ENCODE measurements at regions not wholly inside any gene's neighbourhood (a gene's known extent, or its start where the extent isn't known, plus 50 kb on each side); places are given as distances from the start of the nearest gene placed in this dataset.
"Not testable (repeated sequence)": the region's sequence is repeated elsewhere in the genome, so short reads cannot be mapped to it uniquely, and the experiment has no call there.

DNA sequence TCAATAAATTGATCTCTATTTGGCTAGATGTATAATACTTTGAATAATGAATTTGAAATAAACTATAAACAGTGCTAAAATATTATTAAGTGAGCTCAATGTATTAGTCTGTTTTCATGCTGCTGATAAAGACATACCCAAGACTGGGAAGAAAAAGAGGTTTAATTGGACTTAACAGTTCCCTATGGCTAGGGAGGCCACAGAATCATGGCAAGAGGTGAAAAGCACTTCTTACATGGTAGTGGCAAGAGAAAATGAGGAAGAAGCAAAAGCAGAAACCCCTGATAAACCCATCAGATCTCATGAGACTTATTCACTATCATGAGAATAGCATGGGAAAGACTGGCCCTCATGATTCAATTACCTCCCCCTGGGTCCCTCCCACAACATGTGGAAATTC, 2092.4 kb upstream of the ACO1 start:
- DNase-seq: not testable (repeated sequence)

DNA sequence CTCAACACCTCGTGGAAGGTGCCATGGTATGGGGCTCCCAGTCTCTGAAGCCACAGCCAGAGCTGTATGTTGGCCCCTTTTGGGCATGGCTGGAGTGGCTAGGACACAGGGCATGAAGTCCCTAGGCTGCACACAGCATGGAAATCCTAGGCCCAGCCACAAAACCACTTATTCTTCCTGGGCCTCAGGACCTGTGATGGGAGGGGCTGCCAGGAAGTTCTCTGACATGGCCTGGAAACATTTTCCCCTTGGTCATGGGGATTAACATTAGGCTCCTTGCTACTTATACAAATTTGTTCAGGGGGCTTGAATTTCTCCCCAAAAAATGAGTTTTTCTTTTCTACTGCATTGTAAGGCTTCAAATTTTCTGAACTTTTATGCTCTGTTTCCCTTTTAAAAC, 2091.2 kb upstream of the ACO1 start:
- DNase-seq: no peak

DNA sequence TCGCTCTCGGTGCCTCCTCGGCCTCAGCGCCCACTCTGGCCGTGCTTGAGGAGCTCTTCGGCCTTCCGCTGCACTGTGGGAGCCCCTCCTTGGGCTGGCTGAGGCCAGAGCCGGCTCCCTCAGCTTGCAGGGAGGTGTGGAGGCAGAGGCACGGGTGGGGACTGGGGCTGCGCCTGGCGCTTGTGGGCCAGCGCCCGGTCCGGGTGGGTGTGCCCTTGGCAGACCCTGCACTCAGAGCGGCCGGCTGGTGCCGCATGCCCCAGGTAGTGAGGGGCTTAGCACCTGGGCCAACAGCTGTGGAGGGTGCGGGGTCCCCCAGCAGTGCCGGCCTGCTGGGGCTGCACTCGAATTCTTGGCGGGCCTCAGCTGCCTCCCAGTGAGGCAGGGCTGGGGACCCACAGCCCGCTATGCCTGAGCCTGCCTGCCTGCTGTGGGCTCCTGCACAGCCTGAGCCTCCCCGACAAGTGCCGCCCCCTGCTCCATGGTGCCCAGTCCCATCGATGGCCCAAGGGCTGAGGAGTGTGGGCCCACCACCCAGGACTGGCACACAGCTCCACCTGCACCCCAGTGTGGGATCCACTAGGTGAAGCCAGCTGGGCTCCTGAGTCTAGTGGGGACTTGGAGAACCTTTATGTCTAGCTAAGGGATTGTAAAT, 2085.2 kb upstream of the ACO1 start:
- no peak for DNase-seq

DNA sequence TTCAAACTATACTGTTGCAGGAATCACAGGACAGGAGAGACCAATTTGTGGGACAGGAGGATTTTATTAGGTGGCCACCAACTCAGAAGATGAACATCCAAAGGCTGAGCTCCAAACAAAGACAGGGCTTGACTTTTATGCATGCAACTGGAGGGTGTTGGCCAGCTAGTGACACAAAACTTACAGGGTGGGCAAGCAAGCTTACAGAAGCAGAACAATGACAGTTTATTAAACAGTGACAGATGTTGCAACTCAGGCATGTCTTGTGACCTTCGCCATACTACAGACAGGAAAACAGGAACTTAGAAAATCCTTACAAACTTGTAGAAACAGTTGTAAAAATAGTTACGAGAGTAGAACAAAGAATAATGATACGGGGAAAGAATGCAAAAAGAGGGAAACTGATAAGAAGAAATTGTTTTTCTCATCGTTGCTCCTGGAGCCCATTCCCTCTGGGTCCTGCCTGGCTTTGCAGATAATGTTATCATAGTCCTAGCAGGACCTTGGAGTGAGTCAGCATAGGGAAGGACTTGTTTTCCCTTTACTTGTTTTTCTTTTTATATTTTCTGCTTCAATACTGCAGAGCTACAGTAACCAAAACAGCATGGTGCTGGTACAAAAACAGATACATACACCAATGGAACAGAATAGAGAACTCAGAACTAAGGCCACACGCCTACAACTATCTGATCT, 2083.0 kb upstream of the ACO1 start:
- no peak for DNase-seq

DNA sequence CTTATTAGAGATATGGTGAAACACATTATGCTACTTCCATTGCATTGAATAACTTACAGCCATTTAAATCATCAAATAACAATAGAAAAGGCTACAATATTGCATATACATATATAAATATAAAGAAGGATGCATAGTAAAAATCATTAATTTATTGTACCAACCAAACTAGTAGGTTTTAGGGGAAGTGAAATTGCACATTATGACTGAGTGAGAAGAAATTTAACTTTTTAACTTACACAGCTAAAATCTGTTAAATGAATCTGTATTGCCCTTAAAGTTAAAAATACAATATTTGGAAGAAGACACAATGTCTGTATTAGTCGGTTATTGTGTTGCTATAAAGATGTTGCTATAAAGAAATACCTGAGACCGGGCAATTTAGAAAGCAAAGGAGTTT, 2073.7 kb upstream of the ACO1 start:
- DNase-seq: no peak

DNA sequence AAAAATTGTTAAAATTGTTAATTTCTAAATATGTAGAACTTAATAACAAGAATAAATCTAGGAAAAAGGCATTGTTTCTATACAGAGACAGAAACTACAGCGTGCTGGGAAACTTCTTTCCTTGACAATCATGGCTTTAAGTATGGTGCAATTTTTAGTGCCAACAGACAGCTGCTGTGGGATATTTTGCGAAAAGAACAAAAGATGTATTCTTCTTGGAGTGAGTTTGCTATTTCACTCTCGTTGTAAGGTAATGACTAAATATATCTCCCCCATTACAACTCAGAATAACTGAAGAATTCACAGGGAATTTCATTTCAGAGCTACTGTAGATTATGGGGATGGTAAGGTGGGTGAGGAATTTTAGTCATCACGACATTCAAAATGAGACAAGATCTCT, 2055.0 kb upstream of the ACO1 start:
- no peak for DNase-seq

DNA sequence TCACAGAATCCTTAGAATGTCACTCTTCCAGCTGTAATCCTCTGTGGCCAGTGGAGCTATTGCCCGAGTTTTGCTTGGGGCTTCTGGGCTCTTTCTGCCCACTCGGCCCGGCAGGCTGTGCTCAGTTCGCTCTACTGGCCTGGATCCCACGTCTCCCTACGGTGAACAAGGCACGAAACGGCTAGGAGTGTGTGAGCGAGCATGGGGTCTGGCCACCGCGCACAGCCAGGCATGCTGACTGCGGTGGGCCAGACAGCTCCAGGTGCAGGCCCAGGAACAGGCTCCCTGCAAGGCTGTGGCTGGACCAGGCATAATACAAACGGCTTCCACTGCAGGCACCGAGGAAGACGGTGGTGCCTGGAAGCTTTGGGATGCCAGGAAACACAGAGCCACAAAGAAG, 2035.5 kb upstream of the ACO1 start:
- no peak for DNase-seq

DNA sequence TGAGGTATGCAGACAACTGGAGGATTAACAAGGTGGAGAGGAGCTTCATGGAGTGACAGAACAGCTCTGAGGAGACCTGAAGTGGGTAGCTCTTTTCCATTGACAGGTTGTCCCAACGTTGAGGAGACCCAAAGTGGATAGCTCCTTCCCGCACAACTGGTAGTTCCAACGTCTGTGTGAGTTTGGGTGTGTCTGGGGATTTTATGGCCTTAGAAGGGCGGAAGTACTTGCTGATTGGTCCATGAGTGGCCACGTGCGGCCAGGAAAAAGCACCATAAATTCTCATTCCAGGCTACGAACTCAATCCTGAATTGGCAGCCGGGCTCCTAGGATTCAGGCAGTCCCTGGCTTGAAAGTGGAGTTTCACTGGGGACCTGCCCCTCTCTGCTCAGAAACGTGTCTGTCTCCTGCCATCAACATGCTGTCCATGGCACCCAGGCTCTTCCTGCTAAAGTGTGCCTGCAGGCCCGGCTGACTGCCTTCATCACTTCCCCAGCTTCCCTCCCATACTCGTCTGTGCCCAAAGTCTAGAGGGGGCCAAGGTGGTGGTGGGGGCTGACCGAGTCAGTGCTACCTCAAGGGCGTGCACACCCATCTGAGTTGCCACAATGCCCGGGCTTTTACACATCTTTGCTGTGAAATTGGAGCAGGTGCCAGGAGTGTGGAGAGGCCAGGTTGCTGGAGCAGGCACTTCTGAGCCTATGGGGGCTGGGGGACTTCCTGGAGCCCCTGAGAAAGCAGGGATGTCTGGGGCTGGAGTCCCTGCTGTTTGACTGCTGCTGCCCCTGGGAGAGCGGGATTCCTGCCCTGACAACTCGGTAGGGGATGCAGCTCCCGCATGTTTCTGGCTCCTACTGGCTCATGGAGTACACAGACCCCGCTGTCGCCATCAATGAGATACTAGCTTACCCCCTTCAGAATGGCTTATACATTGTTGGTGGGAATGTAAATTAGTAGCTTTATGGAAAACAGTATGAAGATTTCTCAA, 2034.6 kb upstream of the ACO1 start:
- no peak for DNase-seq

DNA sequence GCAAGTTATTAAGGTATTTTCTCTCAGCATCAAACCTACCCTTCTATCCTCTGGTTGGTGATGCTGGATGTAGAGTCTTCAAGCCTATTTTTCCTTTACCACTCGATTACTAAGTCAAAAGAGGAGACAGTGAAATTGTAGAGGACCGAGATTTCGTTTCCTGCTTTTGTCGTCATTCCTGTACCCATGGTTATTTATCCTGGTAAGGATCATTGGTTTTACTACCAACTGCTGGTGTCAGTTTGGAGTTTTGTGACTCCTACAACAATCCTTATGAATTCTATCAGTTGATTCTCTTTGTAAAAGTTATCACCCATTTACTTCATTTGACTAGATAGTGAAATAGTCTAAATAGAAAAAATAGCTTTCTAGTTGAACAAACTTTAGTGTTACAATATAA, 2028.2 kb upstream of the ACO1 start:
- no peak for DNase-seq

DNA sequence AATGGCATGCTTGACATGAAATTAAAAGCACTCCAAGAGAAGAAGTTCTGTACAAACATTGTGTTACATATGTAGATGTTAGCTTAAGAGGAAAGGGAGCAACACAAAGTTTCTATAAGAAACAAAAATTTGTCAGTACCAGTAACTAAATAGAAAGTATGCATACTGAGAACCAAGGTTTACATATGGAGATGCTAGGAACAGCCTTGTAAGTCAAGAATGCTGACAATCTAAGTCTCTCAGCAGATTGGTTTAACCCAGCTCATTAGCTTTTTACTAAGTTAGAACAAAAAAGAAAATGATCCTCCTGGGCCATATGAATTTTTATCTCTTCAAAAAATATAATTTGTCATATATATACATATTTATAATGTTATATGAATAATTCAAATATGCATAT, 2022.1 kb upstream of the ACO1 start:
- DNase-seq: no peak

DNA sequence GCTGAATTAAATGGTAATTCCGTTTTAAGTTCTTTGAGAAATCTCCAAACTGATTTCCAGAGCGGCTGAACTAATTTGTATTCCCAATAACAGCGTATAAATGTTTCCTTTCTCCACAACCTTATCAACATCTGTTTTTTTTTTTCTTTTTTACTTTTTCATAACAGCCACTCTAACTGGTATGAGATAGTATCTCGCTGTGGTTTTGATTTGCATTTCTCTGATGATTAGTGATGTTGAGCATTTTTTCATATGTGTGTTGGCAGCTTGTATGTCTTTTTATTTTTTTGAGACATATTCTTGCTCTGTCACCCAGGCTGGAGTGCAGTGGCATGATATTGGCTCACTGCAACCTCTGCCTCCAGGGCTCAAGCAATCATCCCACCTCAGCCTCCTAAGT, 2018.3 kb upstream of the ACO1 start:
- DNase-seq: not testable (repeated sequence)

DNA sequence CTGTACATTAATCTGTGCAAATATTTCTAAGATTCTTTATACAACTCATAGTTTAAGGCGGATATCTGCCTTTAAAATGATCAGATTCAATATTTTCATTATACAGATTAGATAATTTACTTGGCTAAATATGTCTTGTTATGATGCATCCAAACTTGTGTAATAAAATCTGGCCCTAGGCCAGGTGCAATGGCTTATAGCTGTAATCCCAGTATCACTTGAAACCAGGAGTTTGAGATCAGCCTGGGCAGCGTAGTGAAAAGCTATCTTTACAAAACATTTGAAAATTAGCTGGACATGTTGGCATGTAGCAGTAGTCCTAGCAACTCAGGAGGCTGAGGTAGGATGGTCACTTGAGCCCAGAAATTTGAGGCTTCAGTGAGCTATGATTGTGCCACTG, 2002.2 kb upstream of the ACO1 start:
- no peak for DNase-seq

DNA sequence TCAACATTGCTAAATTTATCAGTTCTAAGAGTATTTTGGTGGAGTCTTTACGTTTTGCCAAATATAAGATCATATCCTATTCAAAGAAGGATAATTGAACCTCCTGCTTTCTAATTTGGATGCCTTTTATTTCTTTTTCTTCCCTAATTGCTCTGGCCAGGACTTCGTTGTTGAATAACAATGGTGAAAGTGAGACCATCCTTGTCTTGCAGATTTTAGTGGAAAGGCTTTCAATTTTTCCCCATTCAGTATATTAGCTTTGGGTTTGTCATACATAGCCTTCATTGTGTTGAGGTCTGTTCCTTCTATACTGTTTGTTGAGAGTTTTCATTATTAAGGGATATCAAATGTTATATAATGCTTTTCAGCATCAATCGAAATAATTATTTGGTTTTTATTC, 1974.2 kb upstream of the ACO1 start:
- no peak for DNase-seq

DNA sequence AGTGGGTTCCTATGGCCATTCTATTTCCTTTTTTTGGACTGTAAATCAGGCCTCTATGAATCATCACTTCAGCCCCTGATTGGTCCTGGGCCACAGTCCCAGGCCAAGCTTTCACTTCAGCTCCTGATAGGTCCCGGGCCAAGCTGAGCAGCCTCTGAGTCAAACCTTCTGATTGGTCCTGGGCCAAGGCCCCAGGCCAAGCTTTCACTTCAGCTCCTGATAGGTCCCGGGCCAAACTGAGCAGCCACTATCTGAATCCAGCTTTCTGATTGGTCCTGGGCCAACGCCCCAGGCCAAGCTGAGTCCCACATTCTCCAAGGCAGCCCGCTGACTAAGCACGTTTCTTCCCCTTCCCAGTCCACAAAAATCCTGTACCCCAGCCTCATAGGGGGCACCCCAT, 1972.9 kb upstream of the ACO1 start:
- no peak for DNase-seq

DNA sequence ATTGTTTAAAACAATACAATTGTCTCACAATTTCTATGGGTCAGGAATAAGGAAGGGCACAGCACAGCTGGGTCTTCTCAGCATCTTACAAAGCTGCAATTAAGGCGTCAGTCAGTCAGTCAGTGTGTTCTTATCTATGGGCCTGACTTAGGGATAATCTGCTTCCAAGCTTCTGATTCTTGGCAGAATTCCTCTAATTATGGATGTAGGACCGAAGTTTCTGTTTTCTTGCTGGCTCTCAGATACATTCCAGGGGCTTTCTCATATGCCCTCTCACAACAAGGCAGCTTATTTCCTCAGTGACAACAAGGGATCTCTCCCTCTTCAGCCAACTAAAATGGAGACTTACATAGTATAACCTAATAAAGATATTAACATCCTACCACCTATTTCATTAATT, 1925.3 kb upstream of the ACO1 start:
- no peak for DNase-seq

DNA sequence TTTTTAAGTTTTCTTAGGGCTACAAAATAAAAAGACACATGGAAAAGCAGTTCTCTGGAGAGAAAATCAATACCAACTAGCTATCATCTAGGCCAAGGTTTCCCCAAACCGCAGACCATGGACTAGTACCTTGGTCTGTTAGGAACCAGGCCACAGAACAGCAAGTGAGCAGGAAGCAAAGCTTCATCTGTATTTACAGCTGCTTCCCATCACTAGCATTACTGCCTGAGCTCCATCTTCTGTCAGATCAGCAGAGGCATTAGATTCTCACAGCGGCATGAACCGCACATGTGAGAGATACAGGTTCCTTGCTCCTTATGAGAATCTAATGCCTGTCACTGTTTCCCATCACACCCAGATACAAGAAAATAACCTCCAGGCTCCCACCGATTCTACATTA, 1907.6 kb upstream of the ACO1 start:
- no peak for DNase-seq

DNA sequence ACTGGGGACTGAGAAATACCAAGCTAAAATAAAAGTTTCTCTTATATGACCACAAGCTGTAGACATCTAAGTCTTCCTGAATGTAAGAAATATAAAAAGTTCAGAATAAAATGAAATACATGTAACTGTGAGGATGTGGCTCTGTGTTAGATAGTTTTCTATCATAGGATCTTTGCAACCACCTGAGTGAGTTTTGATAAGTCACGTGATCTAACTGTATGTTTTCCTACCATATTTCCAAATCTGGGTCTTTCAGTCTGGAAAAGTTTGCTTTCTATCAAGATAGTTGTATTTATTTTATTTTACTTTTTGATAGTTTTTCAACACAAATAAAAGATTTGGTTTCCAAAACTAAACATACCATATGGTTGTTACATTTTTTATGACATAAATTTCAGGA, 1905.8 kb upstream of the ACO1 start:
- DNase-seq: no peak

DNA sequence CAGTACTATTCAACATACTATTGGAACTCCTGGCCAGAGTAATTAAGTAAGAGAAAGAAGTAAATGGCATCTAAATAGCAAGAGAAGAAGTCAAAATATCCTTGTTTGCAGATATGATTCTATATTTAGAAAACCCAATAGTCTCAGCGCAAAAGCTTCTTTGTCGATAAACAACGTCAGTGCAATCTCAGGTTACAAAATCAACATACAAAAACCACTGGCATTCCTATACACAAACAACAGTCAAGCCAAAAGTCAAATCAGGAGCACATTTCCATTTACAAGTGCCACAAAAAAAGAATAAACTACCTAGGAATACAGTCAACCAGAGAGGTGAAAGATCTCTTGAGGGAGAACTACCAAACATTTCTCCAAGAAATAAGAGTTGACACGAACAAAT, 1901.9 kb upstream of the ACO1 start:
- no peak for DNase-seq

DNA sequence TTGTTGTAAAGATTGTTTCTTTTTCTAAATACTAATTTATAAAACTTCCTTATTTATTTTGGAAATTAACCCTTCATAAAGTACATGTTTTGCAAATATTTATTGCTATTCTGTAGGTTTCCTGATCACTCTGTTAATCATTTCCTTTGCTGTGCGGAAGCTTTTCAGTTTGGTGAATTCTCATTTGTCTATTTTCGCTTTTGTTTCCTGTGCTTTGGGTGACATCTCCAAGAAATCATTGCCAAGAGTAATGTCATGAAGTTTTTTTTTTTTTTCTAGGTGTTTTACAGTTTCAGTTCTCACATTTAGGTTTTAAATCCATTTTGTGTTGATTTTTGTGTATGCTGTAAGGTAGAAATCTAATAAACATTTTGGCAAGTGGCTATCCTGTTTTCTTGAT, 1899.8 kb upstream of the ACO1 start:
- no peak for DNase-seq

DNA sequence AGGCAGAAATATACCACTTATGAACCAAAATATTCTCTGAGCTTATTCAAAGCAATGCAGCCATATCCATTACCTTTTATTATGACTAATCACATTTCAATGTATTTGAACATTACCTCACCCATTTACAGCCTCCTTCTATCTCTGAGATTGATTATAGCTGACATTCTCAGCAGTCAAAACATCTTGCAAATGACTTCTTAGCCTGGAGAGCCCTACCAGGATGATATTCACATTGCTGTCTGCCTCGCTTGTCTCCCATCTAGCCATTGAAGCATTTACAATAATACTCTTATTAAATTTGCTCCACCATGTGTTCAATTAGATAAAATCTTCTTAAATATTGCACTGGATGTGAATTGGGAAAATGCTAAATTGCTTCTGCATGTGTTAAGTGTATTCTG, 1879.9 kb upstream of the ACO1 start:
- DNase-seq: no peak

DNA sequence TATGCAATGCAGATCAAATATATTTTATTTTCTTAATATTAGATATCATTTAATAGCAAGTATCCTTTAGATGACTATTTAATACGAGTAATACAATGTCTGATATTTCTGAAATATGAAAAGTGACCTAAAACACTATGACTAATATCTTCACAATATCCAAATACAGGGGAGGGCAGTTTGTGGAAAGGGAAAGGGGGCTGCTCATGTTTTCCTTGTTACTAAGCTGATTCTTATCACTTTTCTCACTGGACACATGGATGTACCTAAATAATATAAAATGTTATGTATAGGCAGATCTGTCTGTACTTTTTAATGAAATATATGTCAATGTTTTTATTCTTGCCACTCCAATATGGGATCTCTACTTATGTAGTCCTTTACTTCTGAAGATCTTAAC, 1879.1 kb upstream of the ACO1 start:
- DNase-seq: no peak

DNA sequence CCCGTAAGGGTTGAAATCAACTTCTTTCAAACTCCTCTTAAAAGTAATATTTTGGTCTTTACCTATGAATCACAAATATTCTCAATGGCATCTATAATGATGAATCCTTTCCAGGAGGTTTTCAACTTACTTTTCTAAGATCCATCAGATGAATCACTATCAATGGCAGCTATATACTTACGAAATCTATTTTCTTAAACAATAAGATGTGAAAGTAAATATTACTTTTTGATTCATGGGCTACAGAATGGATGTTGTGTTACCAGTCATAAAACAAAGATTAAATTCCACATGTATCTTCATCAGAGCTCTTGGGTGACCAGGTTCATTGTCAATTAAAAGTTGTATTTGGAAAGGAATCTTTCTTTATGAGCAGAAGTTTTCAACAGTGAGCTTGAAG, 1877.7 kb upstream of the ACO1 start:
- DNase-seq: no peak

DNA sequence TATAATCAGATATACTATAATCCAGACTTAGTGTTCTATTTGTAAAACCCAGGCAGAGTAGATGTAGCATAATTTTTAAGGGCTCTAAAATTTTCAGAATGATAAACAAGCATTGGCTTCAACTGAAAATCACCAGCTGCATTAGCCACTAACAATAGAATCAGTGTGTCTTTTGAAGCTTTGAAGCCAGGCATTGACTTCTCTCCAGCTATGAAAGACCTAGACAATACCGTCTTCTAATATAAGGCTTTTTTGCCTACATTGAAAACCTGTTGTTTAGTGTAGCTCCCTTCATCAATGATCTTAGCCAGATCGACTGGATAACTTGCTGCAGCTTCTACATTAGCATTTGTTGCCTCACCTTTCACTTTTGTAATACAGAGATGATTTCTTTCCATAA, 1877.3 kb upstream of the ACO1 start:
- no peak for DNase-seq

DNA sequence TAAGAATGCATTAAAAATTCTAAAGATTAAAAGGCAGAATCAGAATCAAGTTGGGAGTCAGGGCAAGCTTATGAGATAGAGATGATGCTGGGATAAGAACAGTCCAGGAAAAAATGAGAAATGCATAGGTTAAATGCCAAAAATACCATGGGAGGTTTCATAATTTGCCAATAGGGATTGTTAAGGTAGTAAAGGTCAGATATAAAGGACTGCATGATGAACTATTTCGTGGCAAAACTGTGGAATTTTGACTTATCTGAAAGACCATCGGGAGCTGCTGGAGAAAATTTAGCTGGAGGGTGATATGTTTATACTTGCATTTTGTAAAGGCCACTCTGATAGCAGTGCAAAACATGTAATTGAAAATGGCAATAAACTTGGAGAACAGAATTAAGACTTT, 1872.8 kb upstream of the ACO1 start:
- no peak for DNase-seq
